GM12873 (cell line): ENCODE measurements at regions not wholly inside any gene's neighbourhood (a gene's known extent, or its start where the extent isn't known, plus 50 kb on each side); places are given as distances from the start of the nearest gene placed in this dataset.

Source experiments
- TF ChIP-seq, protein P1 (sequence below): IDR thresholded peaks from 2 replicates; pipeline ENCODE4 v1.5.1; 2012; ENCODE audit warnings: low read depth, mild to moderate bottlenecking, moderate library complexity, low read length, control low read depth; ENCODE audit not compliant: insufficient read depth; ENCODE audit errors: missing control alignments

GRCh38 chr12:72978999-72979398, 706.8 kb downstream of the TRHDE start:
- TF ChIP-seq, protein P1, sequence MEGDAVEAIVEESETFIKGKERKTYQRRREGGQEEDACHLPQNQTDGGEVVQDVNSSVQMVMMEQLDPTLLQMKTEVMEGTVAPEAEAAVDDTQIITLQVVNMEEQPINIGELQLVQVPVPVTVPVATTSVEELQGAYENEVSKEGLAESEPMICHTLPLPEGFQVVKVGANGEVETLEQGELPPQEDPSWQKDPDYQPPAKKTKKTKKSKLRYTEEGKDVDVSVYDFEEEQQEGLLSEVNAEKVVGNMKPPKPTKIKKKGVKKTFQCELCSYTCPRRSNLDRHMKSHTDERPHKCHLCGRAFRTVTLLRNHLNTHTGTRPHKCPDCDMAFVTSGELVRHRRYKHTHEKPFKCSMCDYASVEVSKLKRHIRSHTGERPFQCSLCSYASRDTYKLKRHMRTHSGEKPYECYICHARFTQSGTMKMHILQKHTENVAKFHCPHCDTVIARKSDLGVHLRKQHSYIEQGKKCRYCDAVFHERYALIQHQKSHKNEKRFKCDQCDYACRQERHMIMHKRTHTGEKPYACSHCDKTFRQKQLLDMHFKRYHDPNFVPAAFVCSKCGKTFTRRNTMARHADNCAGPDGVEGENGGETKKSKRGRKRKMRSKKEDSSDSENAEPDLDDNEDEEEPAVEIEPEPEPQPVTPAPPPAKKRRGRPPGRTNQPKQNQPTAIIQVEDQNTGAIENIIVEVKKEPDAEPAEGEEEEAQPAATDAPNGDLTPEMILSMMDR: no peak

- TF ChIP-seq, protein P1: no peak
Observed at GRCh38 chr12:72982356-72982755, 710.2 kb downstream of the TRHDE start.

- TF ChIP-seq, protein P1: no peak
Observed at GRCh38 chr12:72986963-72987362, 714.8 kb downstream of the TRHDE start.

- TF ChIP-seq, protein P1: no peak
Observed at GRCh38 chr12:72989458-72989947, 717.3 kb downstream of the TRHDE start.

GRCh38 chr12:72995616-72996015, 723.4 kb downstream of the TRHDE start:
- TF ChIP-seq, protein P1: no peak

- TF ChIP-seq, protein P1: no peak
Observed at GRCh38 chr12:73017981-73018380, 745.8 kb downstream of the TRHDE start.

DNA sequence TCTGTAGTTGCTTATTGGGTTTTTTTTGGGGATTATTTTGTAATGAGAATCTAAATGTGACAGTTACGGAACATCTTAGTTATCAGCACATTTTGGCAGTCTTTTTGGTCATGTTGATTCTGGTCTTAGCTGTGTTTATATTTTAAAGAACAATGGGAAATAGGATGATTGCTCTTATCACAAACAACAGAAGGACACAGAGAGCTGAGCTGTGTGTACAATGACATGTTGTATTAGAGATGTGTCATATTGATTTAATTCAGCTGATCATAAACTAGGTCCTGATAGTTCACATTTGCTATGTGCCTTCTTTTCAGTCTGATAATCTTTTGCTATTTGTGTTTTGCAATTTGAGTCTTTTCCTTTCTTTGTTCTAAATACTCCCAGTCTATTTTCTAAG, 781.7 kb downstream of the TRHDE start:
- TF ChIP-seq, protein P1: no peak
